CD14-positive monocyte (primary cell): ENCODE measurements at regions not wholly inside any gene's neighbourhood (a gene's known extent, or its start where the extent isn't known, plus 50 kb on each side); places are given as distances from the start of the nearest gene placed in this dataset.

Experiments used
- DNase-seq, 3 donors: peaks; one replicate each; pipeline ENCODE4 v3.0.0-alpha.2; 2011 to 2022
- H2AFZ ChIP-seq: 2 replicates; pipeline ENCODE4 v1.6.0; 2012; ENCODE audit warnings: mild to moderate bottlenecking, low read depth, low read length, inconsistent platforms; ENCODE audit not compliant: insufficient read depth, poor library complexity, severe bottlenecking
- H3K27ac ChIP-seq, 2 donors: 1 replicate in 1 of 2; 2 replicates in 1 of 2; pipeline ENCODE4 v1.5.1; 2012 to 2013; ENCODE audit warnings: low read length in 2 of 2, control low read depth in 1 of 2, inconsistent platforms in 1 of 2, low read depth in 1 of 2, mild to moderate bottlenecking in 1 of 2
- H3K27me3 ChIP-seq, 2 donors: one replicate each; pipeline versions ENCODE4 v1.6.0 to v1.6.1; 2011 to 2013; ENCODE audit warnings: low read length in 2 of 2; ENCODE audit not compliant: control insufficient read depth in 2 of 2, insufficient read depth in 2 of 2
- H3K36me3 ChIP-seq, 2 donors: replicated peaks in 1 of 2; 1 replicate in 1 of 2; 2 replicates in 1 of 2; pipeline versions ENCODE4 v1.5.1 to v1.6.1; 2012 to 2013; ENCODE audit warnings: low read length in 2 of 2, control low read depth in 1 of 2, inconsistent platforms in 1 of 2, mild to moderate bottlenecking in 1 of 2; ENCODE audit not compliant: insufficient read depth in 2 of 2, control insufficient read depth in 1 of 2
- H3K4me1 ChIP-seq, 2 donors: 1 replicate in 1 of 2; 2 replicates in 1 of 2; pipeline versions ENCODE4 v1.5.1 to v1.6.1; 2012 to 2013; ENCODE audit warnings: low read length in 2 of 2, control low read depth in 1 of 2, inconsistent platforms in 1 of 2, mild to moderate bottlenecking in 1 of 2, moderate library complexity in 1 of 2; ENCODE audit not compliant: insufficient read depth in 2 of 2, control insufficient read depth in 1 of 2
- H3K4me2 ChIP-seq: replicated peaks from 2 replicates; pipeline ENCODE3; 2012; ENCODE audit warnings: low read length, moderate library complexity, mild to moderate bottlenecking; ENCODE audit not compliant: poor library complexity, severe bottlenecking; ENCODE audit errors: extremely low read depth
- H3K4me3 ChIP-seq, 3 experiments: fragments of 200-600 bp in 1 of 3; sonication (generic) in 1 of 3; replicated peaks in 1 of 3; 1 replicate in 2 of 3; 2 replicates in 1 of 3; pipeline ENCODE4 v1.5.1; 2011 to 2013; ENCODE audit warnings: low read length in 3 of 3, mild to moderate bottlenecking in 3 of 3, control low read depth in 2 of 3, low read depth in 2 of 3, inconsistent platforms in 1 of 3, moderate library complexity in 1 of 3
- H3K79me2 ChIP-seq: 2 replicates; pipeline ENCODE4 v1.6.0; 2012; ENCODE audit warnings: mild to moderate bottlenecking, control low read depth, inconsistent platforms, low read length, moderate library complexity; ENCODE audit not compliant: insufficient read depth
- H3K9ac ChIP-seq: 2 replicates; pipeline ENCODE4 v1.6.0; 2017; ENCODE audit warnings: low read length, mild to moderate bottlenecking; ENCODE audit not compliant: insufficient read depth, poor library complexity, severe bottlenecking
- H3K9me3 ChIP-seq, 2 donors: replicated peaks in 1 of 2; 1 replicate in 1 of 2; 2 replicates in 1 of 2; pipeline versions ENCODE4 v1.5.1 to v1.6.1; 2012 to 2013; ENCODE audit warnings: low read length in 2 of 2, control low read depth in 1 of 2; ENCODE audit not compliant: control insufficient read depth in 1 of 2, insufficient read depth in 1 of 2
- H4K20me1 ChIP-seq: 2 replicates; pipeline ENCODE4 v1.6.0; 2012; ENCODE audit warnings: mild to moderate bottlenecking, low read length, control low read depth, moderate library complexity; ENCODE audit not compliant: insufficient read depth
- H3K27ac Mint-ChIP-seq, 7 donors: one replicate each; pipeline ENCODE4 v1.8.0; 2020; ENCODE audit warnings: mild to moderate bottlenecking in 7 of 7, mixed read lengths in 7 of 7, moderate library complexity in 6 of 7, inconsistent platforms in 2 of 7
- H3K27me3 Mint-ChIP-seq, 3 donors: one replicate each; pipeline ENCODE4 v1.8.0; 2021 to 2022; ENCODE audit warnings: low read depth in 3 of 3, mild to moderate bottlenecking in 3 of 3, mixed read lengths in 3 of 3, moderate library complexity in 3 of 3, inconsistent platforms in 1 of 3
- H3K36me3 Mint-ChIP-seq, 2 donors: one replicate each; pipeline ENCODE4 v1.8.0; 2020; ENCODE audit warnings: mixed read lengths in 2 of 2, inconsistent platforms in 1 of 2, mild to moderate bottlenecking in 1 of 2
- H3K4me1 Mint-ChIP-seq: one replicate; pipeline ENCODE4 v1.8.0; 2020; ENCODE audit warnings: mild to moderate bottlenecking, mixed read lengths
- H3K4me3 Mint-ChIP-seq, 2 donors: one replicate each; pipeline ENCODE4 v1.8.0; 2020; ENCODE audit warnings: mild to moderate bottlenecking in 2 of 2, mixed read lengths in 2 of 2, moderate library complexity in 1 of 2
- H3K9me3 Mint-ChIP-seq, 7 donors: one replicate each; pipeline ENCODE4 v1.8.0; 2020 to 2022; ENCODE audit warnings: mixed read lengths in 7 of 7, mild to moderate bottlenecking in 6 of 7, moderate library complexity in 6 of 7, inconsistent platforms in 2 of 7
- CTCF ChIP-seq: fragments of 200-600 bp; IDR thresholded peaks from one replicate; pipeline ENCODE4 v1.8.0; 2022; ENCODE audit warnings: antibody characterized with exemption, mild to moderate bottlenecking
- WGBS: methylation state at CpG from one replicate; pipeline ENCODE4 v1.1.5; 2013; ENCODE audit warnings: missing lambda C conversion rate; ENCODE audit not compliant: insufficient coverage; 5-methylcytosine and 5-hydroxymethylcytosine counted together
- intact Hi-C, 2 donors: fragments of 100-400 bp; cut with micrococcal nuclease; formaldehyde crosslinking; loops; one replicate each; pipeline versions ENCODE4 v1.15.0 to v1.15.1; 2023

DNA sequence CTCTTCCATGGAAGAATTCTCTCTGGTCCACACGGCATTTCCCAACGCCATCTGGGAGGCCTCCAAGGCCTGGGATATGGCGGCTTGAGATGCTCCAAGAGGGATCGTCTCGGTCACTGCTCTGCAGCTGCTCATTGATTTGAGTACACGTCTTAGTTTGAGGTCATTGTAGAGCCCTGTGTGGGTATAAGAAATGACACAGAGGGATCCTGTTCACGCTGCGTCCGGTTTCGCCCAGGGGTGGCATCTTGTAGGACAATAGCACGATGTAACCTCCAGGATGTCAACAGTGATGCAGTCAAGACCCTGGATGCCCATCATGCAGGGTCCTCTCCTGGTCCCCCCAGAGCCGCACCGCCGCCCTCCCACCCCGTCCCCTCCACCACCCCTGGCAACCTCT is 564.6 kb downstream of the BRD1 start:
- Histone ChIP-seq H3K27ac (no peak overlapping the region), H3K4me3 (no peak overlapping the region), H3K27me3 (no peaks in the 10 kb centered on the region), H3K79me2 (no peaks in the 10 kb centered on the region), H3K9ac (no peak overlapping the region), H4K20me1 (no peaks in the 10 kb centered on the region), H3K9me3 (no peaks in the 10 kb centered on the region), H2AFZ (no peak overlapping the region), H3K36me3 (no peaks in the 10 kb centered on the region), H3K4me2 (no peak overlapping the region), H3K4me1 (no peaks in the 10 kb centered on the region)
- WGBS: 94% methylated on average over 10 of the region's 15 CpGs
- peaks cover under 1 to 11% (median 11%) of the 10 kb centered on the region in 3 donors for H3K27me3 Mint-ChIP-seq
- no peak overlapping the region for H3K27ac Mint-ChIP-seq
- no peaks in the 10 kb centered on the region for H3K36me3 Mint-ChIP-seq
- peaks cover 0 to 2% (median 0%) of the 10 kb centered on the region in 7 donors for H3K9me3 Mint-ChIP-seq
- H3K4me1 Mint-ChIP-seq: no peaks in the 10 kb centered on the region
- no peak overlapping the region for H3K4me3 Mint-ChIP-seq
- intact Hi-C loops: no loop called here
- DNase-seq: no peak
- no peak for TF ChIP-seq CTCF

DNA sequence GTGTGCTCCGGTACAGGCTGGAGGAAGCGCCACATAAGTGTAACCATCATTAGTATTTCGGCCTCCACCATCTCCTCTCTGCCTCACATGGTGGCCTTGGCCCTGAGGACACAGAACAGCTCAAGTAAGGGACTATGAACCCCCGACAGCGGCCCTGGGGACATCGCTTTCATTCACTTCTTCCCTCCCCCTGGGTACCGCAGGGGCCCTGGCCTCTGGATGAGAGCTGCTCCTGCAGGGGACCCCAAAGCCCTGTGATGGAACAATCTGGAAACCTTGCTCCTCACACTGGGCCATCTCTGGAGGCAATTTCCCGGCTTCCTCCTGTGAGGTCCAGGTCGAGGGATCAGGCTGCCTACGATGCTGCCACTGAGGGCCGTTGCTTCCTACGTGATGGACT is 565.5 kb downstream of the BRD1 start:
- Histone ChIP-seq H3K27me3 (no peaks in the 10 kb centered on the region), H3K9ac (no peak overlapping the region), H3K36me3 (no peaks in the 10 kb centered on the region), H2AFZ (no peak overlapping the region), H3K27ac (no peak overlapping the region), H4K20me1 (no peaks in the 10 kb centered on the region), H3K4me1 (no peaks in the 10 kb centered on the region), H3K4me3 (no peak overlapping the region), H3K4me2 (no peak overlapping the region), H3K9me3 (no peaks in the 10 kb centered on the region), H3K79me2 (no peaks in the 10 kb centered on the region)
- H3K27ac Mint-ChIP-seq: no peak overlapping the region
- DNase-seq: no peak
- no peak for TF ChIP-seq CTCF
- peaks cover 0 to 6% (median 6%) of the 10 kb centered on the region in 3 donors for H3K27me3 Mint-ChIP-seq
- H3K9me3 Mint-ChIP-seq: peaks cover 0 to 2% (median 0%) of the 10 kb centered on the region in 7 donors
- intact Hi-C loops: no loop called here
- no peak overlapping the region for H3K4me3 Mint-ChIP-seq
- no peaks in the 10 kb centered on the region for H3K4me1 Mint-ChIP-seq
- no peaks in the 10 kb centered on the region for H3K36me3 Mint-ChIP-seq
- 93% methylated on average over 8 of the region's 12 CpGs for WGBS
